ENCODE measurements at regions not wholly inside any gene's neighbourhood (a gene's known extent, or its start where the extent isn't known, plus 50 kb on each side); places are given as distances from the start of the nearest gene placed in this dataset.

GRCh38 chr2:20113986-20114938, 62.8 kb upstream of the LAPTM4A start:
- ATAC-seq (no peak; the same call in 2 of the 3 replicates), DNase-seq (ENCODE audit: extremely low read depth in 1 of 4, low spot score in 3 of 4) (no peak), FAIRE-seq (no peak)
- H3K27ac ChIP-seq (ENCODE audit: extremely low read depth, low read depth, low read length), result no peak overlapping the region
- ChIA-PET POLR2A (interaction anchor here (1.0 kb wide), 1 partner anchor 12 kb away, joined by 3 read pairs; no protein-coding TSS in a partner anchor), CTCF (ENCODE audit: low intra/inter-chr PET ratio) (no interaction called here)
- WGBS (ENCODE audit: insufficient coverage, low coverage, missing lambda C conversion rate), result 23% methylated on average over 16 of the region's 19 CpGs
- no peak overlapping the region for H2AFZ ChIP-seq (ENCODE audit: low read depth, low read length)
- intact Hi-C loops (cut with micrococcal nuclease) (no loop called here), in situ Hi-C loops (cut with MboI) (no loop called here)
- BruUV-seq (replicated peaks), result no TSS peak
- no peaks in the 10 kb centered on the region for H3K36me3 ChIP-seq (ENCODE audit: control insufficient read depth, insufficient read depth, low read length)
- H3K4me3 ChIP-seq, result no peak overlapping the region
- no peaks in the 10 kb centered on the region for H3K9me1 ChIP-seq (ENCODE audit: control insufficient read depth, insufficient read depth, low read length)
- no peak overlapping the region for H3K9ac ChIP-seq (ENCODE audit: insufficient read depth in 1 of 2, low read depth in 2 of 2, low read length in 2 of 2)
- H3K9me3 ChIP-seq (replicated peaks; ENCODE audit: control insufficient read depth, insufficient read depth, low read depth, low read length), result no peaks in the 10 kb centered on the region
- H3K27me3 ChIP-seq (ENCODE audit: control insufficient read depth in 2 of 2, insufficient read depth in 2 of 2, low read length in 2 of 2), result peaks cover 3 to 18% of the 10 kb centered on the region in 2 experiments; a peak in 3 of 5 replicates
- peaks cover 0 to 15% of the 10 kb centered on the region in 2 experiments for H3K4me1 ChIP-seq (replicated peaks in 1 of 2; ENCODE audit: control insufficient read depth in 2 of 2, insufficient read depth in 2 of 2, low read length in 2 of 2)
- H4K20me1 ChIP-seq (replicated peaks; ENCODE audit: control insufficient read depth, insufficient read depth, low read length), result peaks cover 3% of the 10 kb centered on the region; the same call in 1 of the 2 replicates
- no peak overlapping the region for H3K4me2 ChIP-seq (ENCODE audit: insufficient read depth, low read length)
- no peaks in the 10 kb centered on the region for H3K79me2 ChIP-seq (ENCODE audit: control insufficient read depth, insufficient read depth, low read length)
- no peak for TF ChIP-seq ZBTB40 (IDR thresholded peaks at IDR 0.05)
- no peak for TF ChIP-seq ZBTB40 (CRISPR knock-in tag; IDR thresholded peaks at IDR 0.05)
- no peak for TF ChIP-seq MAZ (CRISPR knock-in tag; conservative IDR thresholded peaks at IDR 0.05 in 1 of 2, IDR thresholded peaks at IDR 0.05 in 1 of 2)
- TF ChIP-seq SPI1 (IDR thresholded peaks at IDR 0.05; ENCODE audit: borderline replicate concordance, low read depth, low read length), result no peak
- no peak for TF ChIP-seq ZNF609 (CRISPR knock-in tag; IDR thresholded peaks at IDR 0.05; ENCODE audit: borderline replicate concordance)

Data from K562 (cell line).